ENCODE measurements at regions not wholly inside any gene's neighbourhood (a gene's known extent, or its start where the extent isn't known, plus 50 kb on each side); places are given as distances from the start of the nearest gene placed in this dataset.

- no peak overlapping the region for H3K27ac ChIP-seq (ENCODE audit: low read depth, low read length)
- Mint-ChIP-seq H3K27ac (no peak overlapping the region), H3K27me3 (ENCODE audit: insufficient read depth) (peaks cover 3% of the 10 kb centered on the region), H3K4me3 (no peak overlapping the region), H3K9me3 (peaks cover 10% of the 10 kb centered on the region), H3K36me3 (ENCODE audit: low read depth) (no peaks in the 10 kb centered on the region), H3K4me1 (peaks cover 2% of the 10 kb centered on the region)
- no peak overlapping the region for H3K4me3 ChIP-seq (ENCODE audit: low read length)
- no peak for DNase-seq
- no peak overlapping the region for H3K9ac ChIP-seq (ENCODE audit: extremely low read depth, low read length, poor library complexity, severe bottlenecking)
- no peaks in the 10 kb centered on the region for H3K27me3 ChIP-seq (ENCODE audit: control insufficient read depth, insufficient read depth, low read length, poor library complexity, severe bottlenecking)
- no peaks in the 10 kb centered on the region for H3K4me1 ChIP-seq (ENCODE audit: control insufficient read depth, insufficient read depth, low read length)
- 83 to 91% methylated on average over 14 to 16 of the region's 17 CpGs for WGBS, 2 experiments (ENCODE audit: insufficient coverage in 1 of 2, insufficient read length in 1 of 2)
- no peak for TF ChIP-seq CTCF (conservative IDR thresholded peaks at IDR 0.05)
- H3K36me3 ChIP-seq (ENCODE audit: control insufficient read depth, insufficient read depth, low read length), result no peaks in the 10 kb centered on the region
- H3K9me3 ChIP-seq (ENCODE audit: control insufficient read depth, low read length), result peaks cover 2% of the 10 kb centered on the region
Measured at GRCh38 chr1:25145775-25146393, 86.4 kb downstream of the SYF2 start.

GRCh38 chr1:25140073-25140797 is 92.1 kb downstream of the SYF2 start:
- Histone ChIP-seq H3K9ac (ENCODE audit: extremely low read depth, low read length, poor library complexity, severe bottlenecking) (no peak overlapping the region), H3K4me3 (ENCODE audit: low read length) (no peak overlapping the region), H3K27me3 (ENCODE audit: control insufficient read depth, insufficient read depth, low read length, poor library complexity, severe bottlenecking) (no peaks in the 10 kb centered on the region), H3K4me1 (ENCODE audit: control insufficient read depth, insufficient read depth, low read length) (peaks cover under 1% of the 10 kb centered on the region), H3K9me3 (ENCODE audit: control insufficient read depth, low read length) (no peaks in the 10 kb centered on the region), H3K27ac (ENCODE audit: low read depth, low read length) (no peak overlapping the region), H3K36me3 (ENCODE audit: control insufficient read depth, insufficient read depth, low read length) (no peaks in the 10 kb centered on the region)
- Mint-ChIP-seq H3K4me1 (peaks cover 17% of the 10 kb centered on the region), H3K36me3 (ENCODE audit: low read depth) (no peaks in the 10 kb centered on the region), H3K9me3 (no peaks in the 10 kb centered on the region), H3K4me3 (no peak overlapping the region), H3K27ac (no peak overlapping the region), H3K27me3 (ENCODE audit: insufficient read depth) (peaks cover 2% of the 10 kb centered on the region)
- TF ChIP-seq CTCF (conservative IDR thresholded peaks at IDR 0.05), result no peak
- peak; percentile 54 for DNase-seq
- 75 to 87% methylated on average over 10 to 15 of the region's 15 CpGs for WGBS, 2 experiments (ENCODE audit: insufficient coverage in 1 of 2, insufficient read length in 1 of 2)

GRCh38 chr1:25137521-25138395 is 94.5 kb downstream of the SYF2 start:
- Histone ChIP-seq H3K9me3 (ENCODE audit: control insufficient read depth, low read length) (no peaks in the 10 kb centered on the region), H3K4me1 (ENCODE audit: control insufficient read depth, insufficient read depth, low read length) (peaks cover 3% of the 10 kb centered on the region), H3K36me3 (ENCODE audit: control insufficient read depth, insufficient read depth, low read length) (no peaks in the 10 kb centered on the region), H3K9ac (ENCODE audit: extremely low read depth, low read length, poor library complexity, severe bottlenecking) (no peak overlapping the region), H3K4me3 (ENCODE audit: low read length) (no peak overlapping the region), H3K27me3 (ENCODE audit: control insufficient read depth, insufficient read depth, low read length, poor library complexity, severe bottlenecking) (no peaks in the 10 kb centered on the region), H3K27ac (ENCODE audit: low read depth, low read length) (no peak overlapping the region)
- Mint-ChIP-seq H3K4me1 (peaks cover 19% of the 10 kb centered on the region), H3K4me3 (no peak overlapping the region), H3K27ac (no peak overlapping the region), H3K27me3 (ENCODE audit: insufficient read depth) (peaks cover 2% of the 10 kb centered on the region), H3K9me3 (no peaks in the 10 kb centered on the region), H3K36me3 (ENCODE audit: low read depth) (no peaks in the 10 kb centered on the region)
- no peak for DNase-seq
- no peak for TF ChIP-seq CTCF (conservative IDR thresholded peaks at IDR 0.05)
- 88 to 96% methylated on average over 1 to 2 of the region's 2 CpGs for WGBS, 2 experiments (ENCODE audit: insufficient coverage in 1 of 2, insufficient read length in 1 of 2)
